ENCODE measurements at regions not wholly inside any gene's neighbourhood (a gene's known extent, or its start where the extent isn't known, plus 50 kb on each side); places are given as distances from the start of the nearest gene placed in this dataset.

DNA sequence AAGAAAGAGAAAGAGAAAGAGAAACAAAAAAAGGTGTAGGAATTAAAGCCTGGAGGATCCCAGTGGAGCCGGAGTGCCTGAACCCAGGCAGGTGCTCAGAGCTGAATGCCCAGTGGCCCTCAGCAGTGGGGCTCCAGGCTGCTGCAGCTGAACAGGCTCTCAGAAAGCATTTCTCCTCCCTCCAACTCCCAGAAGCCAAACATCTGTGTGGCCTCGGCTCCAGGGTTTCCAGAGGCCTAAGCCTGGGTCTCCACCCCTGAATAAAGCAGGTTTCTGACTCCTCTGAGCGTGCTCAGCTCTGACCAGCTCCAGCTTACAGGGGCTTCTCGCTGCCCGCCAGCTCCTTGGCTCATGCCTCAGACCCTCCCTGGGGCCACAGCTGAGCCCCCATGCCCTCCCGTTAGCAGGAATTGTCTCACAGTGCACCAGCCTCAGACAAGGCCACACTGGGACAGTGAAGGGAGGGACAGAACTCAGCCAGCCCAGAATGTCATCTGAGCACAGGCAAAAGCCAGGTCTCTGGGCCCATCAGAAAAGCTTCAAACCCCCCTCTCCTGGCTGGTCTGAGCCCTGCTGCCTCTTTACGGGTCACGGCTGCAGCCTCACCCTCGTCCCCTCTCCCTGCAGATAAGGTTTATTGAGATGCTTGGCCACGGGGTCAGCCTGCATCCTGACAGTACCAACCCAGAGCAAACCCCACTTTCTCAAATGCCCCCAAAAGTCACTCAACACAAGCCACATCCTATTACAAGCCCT lies 114.4 kb upstream of the PPP1R26 start:
- no peak for TF ChIP-seq GATA3 (IDR thresholded peaks at IDR 0.05; ENCODE audit: low read depth, low read length)
- TF ChIP-seq GATA2 (IDR thresholded peaks at IDR 0.05; ENCODE audit: low read depth, low read length) = no peak
